Stimulated activated CD4-positive, alpha-beta T cell treated with anti-CD3 and anti-CD28 coated beads, Interleukin-12 subunit alpha, Interleukin-12 subunit beta, amount 100 ng/mL, for 48 hours (primary cell): ENCODE measurements at regions not wholly inside any gene's neighbourhood (a gene's known extent, or its start where the extent isn't known, plus 50 kb on each side); places are given as distances from the start of the nearest gene placed in this dataset.

Source experiments
- DNase-seq, 3 donors: peaks; one replicate each; pipeline ENCODE4 v3.0.0-alpha.2; 2020; ENCODE audit warnings: low read depth in 2 of 3, low spot score in 1 of 3

DNA sequence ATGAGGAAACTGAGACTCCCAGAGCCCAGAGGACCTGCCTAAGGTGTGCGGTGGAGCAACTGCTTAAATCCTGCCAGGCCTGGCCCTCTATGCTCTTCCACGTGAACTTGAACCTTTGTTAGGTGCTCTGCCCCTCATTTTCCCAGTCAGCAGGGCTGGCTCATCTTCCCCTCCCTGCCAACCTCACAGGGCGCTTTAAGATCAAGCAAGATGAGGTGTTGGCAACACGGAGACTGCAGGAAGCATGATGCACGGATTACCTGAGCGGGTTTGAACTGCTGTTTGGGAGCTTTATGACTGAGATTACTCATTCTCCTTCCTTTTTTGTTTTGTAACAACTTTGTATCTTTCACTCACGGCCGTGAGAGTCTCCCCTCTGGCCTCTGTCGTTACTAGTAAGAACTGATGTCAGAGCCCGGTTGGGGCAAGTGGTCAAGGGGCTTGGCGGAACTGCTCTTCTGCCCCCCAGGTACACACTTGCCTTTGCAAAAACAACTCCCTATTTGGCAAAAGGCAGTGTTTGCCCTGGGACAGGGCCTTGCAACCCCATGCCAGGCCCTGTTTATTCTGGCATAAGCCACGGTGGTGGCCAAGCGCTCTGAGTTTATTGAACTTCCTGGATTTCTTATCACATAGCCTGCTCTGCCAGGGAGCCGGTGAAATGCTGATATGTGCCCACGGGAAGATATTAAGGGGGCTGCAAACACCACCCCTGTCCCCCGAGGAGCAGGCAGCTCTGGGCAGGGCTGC, 127.8 kb downstream of the INHBB start:
- no peak for DNase-seq

DNA sequence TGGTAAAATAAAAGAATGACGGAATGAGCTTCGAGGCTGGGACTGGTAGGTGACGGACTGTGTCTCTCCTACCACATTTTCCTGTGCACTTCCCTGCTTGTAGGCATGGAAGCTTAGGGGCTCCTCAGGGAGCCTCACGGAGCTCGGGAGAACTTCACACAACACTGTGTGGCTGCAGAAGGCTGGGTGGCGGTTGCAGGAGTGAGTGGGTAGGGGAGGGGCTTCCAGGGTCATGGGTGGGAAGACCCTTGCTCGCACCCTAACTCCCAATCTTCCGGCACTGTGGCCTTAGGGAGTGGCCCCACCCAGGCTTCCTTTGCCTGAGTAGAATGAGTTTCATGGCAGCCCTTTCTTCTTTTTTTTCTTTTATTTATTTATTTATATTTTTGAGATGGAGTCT, 128.6 kb downstream of the INHBB start:
- no peak for DNase-seq

DNA sequence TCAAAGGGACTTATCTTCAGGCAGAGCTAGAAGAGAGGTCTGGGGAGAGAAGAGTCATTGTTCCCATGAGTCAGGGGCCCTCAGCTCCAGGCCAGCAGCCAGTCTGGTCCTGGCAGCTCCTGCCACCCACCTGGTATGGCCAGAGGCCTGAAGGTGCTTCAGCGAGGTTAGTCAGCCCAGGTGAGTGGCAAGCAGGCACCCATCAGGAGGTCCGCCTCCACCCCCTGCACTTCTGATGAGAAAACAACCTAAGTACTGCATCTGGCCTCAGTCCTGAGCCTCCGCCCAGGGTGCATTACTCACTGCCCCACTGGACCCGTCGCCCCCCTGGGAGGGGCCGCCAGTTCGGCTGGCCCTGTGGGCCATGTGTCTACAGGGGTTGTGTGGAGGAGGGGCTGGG, 130.2 kb downstream of the INHBB start:
- DNase-seq = no peak

DNA sequence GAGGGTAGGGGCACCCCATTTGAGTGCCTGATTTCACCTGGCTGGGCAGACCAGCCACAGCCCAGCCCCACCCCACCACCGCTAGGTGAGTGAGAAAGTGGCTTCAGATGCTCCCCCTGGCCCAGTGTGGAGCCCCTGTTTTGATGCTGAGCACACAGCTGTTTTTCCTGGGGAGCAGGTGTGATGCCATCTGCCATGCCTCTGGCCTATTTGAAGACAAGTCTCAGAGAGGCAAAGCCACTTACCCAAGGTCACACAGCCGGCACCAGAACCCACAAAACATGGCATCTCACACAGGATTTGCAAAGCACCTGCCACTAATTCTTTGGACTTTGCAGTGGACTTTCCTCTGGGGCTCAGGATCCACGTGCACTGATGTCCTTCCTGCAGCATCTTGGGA, 131.3 kb downstream of the INHBB start:
- no peak for DNase-seq

DNA sequence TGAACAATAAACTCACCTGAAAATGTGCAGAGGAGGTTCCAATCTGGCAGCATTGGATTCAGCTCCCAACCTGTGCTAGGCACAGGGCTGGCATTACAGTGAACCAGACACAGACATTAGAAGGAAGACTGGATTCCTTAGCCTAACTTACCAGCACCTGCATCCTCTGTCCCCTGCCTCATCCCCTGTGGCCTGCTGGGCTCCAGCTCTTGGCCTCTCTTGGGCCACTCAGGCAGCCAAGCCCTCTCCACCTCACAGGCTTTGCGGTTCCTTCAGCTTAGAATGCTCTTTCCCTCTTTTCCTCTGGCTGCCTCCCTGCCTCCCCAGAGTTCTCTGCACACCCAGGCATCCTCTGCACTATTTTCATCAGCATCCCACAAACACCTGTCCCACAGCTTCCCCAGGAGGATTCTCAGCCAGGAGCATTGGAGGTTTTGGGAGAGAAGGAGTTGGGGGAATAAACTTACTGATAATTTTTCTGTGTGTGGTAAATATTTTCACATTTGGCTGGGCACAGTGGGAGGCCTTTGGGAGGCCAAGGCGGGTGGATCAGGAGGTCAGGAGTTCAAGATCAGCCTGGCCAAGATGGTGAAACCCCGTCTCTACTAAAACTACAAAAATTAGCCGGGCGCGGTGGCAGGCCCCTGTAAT, 132.0 kb downstream of the INHBB start:
- no peak for DNase-seq

DNA sequence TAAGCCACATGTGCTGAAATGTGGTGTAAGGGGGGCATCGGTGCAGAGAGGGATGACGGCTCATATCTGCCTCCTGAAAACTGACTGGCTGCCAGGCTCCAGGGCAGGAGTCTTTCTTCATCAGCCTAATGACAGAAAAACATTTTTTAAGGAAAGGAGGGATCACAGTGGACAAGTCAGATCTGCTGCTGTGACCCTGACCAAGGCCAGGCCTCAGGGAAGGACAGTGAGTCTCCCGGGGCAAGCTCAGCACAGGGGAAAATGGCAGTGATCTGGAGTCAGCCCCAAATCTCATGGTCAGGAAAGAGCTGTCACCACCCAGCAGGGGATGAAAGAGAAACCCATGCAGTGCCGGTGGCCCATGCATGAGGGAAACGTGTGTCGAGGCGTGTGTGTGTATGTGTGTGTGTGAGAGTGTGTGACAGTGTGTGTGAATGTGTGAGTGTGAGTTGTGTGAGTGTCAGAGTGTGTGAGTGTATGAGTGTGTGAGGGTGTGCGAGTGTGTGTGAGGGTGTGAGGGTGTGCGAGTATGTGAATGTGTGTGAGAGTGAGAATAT, 134.5 kb downstream of the INHBB start:
- DNase-seq = no peak

DNA sequence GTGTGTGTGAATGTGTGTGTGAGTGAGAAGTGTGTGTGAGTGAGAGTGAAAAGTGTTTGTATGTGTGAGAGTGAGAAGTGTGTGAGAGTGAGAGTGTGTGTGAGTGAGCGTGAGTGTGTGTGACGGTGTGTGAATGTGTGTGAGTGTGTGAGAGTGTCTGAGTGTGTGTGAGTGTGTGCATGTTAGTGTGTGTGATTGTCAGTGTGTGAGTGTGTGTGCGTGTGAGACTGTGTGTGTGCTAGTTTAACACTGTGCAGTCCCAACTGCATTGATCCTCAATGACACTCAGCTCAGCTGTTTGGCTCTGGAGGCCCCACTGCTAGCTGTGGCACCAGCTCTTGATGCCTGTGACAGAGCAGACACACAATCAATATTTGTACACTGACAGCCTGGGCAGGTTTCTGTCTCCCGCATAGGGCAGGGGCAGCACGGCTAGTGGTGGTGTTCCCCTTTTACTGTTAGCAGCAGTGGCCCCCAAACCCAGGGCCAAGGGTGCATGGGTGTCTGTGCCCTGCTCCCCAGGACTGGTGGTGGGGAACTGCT, 135.0 kb downstream of the INHBB start:
- no peak for DNase-seq

DNA sequence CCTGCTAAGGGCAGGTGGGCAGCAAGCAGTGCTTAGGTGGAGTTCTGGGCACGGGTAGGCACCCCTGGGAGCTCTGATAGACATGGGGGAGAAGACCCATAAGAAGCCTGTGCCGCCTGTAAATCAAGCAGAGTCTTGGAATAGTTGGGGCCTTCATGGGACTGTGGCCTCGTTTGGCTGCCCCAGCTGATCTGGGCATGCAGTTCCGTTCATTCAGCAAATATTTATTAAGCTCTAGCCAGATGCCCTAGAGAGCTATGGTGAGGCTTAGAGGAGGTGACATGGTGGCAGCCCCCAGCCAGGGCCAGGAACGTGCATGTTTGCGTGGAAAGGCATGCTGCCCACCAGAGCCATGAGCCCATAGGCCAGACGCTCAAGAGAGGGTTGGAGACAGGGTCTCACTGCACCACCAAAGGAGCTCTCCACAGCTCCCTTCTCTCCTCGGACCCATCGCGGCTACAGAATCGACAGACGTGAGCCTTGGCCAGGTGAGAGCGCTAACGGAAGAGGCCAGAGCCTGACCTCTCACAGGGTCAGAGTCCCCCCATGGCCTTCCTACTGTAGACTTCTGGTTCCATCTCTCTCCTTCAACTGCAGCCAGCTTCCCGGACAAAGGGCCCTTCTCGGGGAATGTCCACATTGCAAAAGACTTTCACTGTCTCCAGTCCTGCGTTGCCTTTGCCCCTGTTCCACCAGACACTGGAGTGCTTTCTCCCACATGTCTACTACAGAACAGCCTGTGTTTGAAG, 135.7 kb downstream of the INHBB start:
- no peak for DNase-seq

DNA sequence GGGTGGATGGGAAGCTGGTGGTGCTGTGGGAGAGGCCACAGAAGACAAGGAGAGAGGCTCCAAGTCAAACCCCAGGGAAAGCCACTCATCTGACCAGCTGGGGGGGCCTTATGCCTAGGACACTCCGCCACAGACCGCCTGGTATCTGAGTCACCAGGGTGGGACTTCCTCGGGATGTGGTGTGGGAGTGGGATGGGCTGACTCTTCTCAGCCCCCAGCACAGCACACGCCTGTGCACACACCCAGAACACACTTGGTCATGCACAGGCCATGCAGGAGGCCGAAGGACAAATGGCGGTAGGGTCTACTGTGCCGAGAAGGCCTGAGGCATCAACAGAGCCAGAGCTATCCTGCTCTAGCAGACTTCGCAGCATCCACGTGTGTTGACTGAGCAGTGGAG, 136.4 kb downstream of the INHBB start:
- no peak for DNase-seq

DNA sequence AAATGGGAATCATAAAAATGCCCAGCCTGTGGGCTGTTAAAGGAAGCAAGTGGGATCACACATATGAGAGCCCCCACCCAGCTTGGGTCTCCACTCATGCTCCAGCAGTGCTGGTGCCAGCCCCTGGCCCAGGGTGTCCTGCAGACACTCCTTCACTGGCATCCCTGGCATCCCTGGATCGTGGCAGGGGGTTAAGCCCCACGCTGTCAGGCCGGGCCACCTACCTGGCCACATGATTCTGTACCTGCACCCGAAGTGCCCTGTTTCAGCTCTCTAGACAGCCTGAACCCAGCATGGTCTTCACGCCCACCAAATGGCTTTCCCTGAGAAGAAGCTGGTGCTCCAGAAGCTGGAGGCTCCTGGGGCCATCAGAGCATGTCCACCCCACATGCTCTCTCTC, 137.4 kb downstream of the INHBB start:
- DNase-seq = no peak

DNA sequence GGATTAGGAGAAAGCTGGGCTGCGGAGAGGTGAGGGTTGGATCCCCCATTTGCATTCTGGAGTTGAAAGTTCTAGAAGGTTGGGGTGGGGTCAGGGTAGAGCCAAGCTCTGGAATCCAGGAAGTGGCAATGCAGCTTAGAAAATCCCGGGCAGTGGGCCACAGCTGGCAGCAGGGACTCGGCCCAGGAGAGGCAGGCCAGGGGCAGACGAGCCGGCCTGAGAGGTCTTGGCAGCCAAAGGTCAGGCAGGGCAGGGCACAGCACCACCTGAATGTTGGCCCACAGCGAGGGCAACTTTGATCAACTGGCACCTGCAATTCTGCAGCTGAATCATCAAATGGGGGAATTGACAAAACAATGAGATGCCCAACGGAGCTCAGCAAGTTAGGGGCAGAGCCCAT, 139.2 kb downstream of the INHBB start:
- DNase-seq = no peak

DNA sequence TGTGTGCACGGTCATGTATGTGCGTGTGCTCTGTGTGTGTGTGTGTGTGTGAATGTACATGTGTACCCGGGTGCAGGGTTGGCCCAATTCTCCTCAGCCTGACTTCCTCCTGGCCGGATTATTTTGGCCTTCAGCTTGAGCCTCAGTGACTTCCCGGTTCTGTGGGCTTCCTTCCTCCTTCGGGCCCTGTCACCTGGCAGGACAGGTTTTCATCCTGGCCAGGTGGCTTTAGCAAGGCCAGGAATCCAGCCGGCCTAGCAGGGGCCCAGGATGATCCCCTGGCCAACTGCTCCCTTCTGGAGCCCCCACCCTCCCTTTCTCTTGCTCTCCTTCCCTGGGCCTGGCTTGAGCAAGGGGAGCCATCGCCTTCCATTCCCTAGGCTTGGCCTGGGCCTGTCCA, 140.5 kb downstream of the INHBB start:
- DNase-seq = no peak

DNA sequence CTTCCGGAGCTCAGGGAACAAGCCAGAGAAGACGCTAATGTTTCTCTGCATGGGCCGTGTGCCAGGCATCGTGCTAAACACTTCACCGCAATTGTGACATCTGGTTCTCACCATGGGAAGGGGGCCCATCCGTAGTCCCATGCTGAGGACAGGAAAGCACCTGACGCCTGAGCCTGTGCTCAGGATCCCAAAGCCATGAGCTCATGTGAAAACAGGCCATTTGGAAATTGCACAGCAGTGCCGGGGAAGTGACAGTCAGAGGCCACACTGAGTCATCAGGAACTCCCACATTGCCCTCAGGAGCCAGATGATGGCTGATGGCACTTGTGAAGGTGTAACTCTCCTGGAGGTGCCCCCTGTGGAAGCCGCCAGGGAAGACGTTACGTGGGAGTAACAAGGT, 141.0 kb downstream of the INHBB start:
- DNase-seq = no peak

DNA sequence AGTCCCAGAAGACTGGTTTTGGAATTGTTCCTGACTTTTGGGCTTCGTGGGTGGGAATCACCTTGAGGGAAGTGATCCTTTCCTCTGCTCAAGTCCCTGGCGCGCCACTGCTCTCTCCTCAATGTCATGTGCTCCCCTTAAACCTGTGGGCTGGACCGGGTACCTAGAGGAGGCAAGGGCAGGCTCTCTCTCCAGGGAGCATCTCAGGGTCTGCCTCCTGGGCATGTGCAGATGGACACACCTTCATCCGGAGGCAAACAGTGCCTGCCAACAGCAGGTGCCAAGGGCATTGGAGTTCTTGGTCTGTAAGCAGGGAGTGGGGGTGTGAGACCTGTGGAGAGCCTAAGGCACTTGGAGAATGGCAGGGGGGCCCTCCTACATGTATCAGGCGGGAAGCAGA, 142.6 kb downstream of the INHBB start:
- no peak for DNase-seq

DNA sequence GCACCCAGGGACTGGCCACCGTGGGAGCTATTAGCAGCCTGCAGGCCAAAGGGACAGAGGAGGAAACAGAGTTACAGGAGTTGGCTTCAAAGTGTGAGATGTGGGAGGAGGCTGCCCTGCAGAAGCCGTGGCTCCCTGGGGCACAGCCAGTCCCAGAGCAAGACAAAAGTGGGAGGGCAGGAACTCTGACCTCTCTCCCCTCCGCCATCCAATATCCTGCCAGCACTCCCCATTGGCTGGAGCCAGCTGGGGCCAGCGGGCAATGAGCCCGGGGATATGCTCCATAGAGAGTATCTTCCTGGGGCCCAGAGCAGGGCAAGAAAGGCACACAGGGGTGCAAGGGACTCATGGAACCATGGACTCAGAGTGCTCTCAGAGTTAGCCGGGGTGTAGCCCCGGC, 143.1 kb downstream of the INHBB start:
- no peak for DNase-seq

DNA sequence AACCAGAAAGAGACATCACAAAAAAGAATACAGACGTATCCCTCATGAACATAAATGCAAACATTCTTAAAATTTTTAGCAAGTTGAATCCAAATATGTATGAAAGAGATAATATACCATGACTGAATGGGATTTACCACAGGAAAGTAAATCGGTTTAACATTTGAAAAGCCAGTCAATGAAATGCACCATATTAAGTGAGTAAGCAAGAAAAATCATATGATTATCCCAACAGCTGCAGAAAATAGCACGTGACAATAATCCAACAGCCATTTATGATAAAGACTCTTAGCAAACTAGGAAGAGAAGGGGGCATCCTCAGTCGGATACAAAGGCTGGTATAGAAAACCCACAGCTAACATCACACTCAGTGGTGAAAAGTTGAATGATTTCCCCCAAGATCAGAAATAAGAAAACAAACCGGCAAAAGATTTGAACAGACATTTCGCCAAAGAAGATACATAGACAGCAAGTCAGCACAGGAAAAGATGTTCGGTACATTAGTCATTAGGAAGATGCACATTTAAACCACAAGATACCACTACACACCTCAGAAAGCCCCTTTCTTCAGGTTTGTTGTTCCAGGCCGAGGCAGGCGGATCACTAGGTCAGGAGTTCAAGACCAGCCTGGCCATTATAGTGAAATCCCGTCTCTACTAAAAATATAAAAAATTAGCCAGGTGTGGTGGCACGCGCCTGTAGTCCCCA, 144.3 kb downstream of the INHBB start:
- DNase-seq = no peak

DNA sequence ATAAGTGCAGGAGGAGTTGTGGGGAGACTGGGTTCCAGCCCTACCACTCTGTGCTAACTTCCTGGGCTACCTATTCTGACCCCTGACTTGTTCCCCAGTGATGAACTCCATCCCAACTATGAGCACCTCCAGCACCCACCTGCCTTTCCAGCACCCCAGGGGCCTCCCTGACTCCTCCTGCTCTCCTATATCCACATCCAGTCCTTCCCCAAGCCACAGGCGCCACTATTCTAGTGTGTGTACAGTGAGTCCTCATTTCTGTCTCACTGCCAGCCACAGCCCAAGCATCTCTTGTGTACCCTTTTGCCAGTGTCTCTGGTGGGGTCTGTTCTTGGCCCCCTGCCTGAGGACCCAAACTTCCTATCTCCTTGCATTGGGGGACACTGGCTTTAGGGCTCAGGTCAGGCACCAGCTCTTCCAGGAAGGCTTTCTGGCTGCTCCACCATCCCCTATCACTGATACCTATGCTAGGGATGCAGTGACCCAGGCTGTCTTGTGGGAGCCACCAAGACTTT, 145.2 kb downstream of the INHBB start:
- DNase-seq = no peak

DNA sequence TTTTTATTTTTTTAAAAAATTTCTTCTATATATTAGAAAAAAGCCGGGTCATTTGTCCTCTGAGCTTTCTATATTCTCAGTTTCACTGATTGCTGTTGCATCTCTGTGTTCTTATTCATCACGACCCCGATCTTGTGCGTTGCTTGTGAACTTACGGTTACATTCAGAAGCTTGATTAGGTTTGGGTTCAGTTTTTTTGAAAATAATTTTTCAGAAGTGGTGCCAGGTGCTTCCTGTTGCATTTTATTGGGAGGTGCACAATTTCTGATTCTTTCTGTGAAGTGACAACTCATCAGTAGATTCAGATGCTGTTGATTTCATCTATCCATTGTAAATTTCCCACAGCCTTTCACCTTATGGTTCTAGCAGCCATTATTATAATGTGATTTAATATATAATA, 147.3 kb downstream of the INHBB start:
- no peak for DNase-seq

DNA sequence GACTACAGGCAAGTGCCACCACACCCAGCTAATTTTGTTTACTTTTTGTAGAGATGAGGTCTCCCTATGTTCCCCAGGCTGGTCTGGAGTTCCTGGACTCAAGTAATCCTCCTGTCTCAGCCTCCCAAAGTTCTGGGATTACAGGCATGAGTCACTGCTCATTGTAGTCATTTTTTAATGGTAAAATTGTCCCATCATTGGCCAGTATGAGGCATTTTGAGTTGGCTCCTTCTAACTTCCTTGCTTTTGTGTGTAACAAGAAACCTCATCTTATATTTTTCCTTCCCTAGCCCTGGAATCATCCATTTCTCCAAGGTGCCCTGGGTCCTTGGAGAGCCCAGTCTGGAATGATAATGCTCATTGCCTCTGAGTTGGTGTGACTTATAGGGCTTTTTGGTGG, 148.5 kb downstream of the INHBB start:
- no peak for DNase-seq

DNA sequence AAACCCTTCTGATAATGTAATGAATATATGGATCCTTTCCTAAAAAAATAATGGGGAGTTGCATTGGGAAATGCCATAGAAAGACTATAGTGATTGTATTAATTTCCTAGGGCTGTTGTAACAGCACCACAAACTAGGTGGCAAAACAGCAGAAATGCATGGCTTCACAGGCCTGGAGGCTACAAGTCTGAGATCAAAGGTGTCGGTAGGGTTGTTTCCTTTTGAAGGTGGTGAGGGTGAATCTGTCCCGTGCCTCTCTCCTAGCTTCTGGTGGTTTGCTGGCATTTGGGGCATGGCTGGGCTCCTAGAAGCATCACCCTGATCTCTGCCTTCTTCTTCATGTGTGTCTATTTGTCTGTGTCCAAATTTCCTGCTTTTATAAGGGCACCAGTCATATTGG, 149.7 kb downstream of the INHBB start:
- no peak for DNase-seq

DNA sequence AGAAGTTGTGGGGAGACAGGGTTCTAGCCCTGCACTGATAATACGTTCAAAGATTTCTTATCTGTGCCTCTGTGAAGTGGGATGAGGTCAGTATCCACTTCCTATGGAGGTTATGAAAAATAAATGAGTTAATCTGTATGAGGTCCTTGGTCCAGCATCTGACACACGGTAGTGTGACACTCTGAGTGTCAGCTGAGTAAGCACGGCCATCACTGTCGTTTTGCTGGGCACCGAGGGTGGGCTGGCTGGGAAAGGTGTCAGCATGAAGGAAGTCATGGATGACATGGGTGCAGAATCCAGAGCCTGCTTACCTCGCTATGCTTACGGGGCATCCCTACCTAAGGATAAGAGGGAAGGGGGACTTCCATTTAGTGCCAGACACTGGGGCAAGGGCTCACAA, 150.3 kb downstream of the INHBB start:
- DNase-seq = no peak
